DOHH2 (cell line): ENCODE measurements at regions not wholly inside any gene's neighbourhood (a gene's known extent, or its start where the extent isn't known, plus 50 kb on each side); places are given as distances from the start of the nearest gene placed in this dataset.

Source experiments
- H3F3A ChIP-seq: fragments of 200-600 bp; sonication (generic), shearing (Covaris generic); 2 replicates; pipeline ENCODE4 v1.6.0; 2016; ENCODE audit warnings: antibody characterized with exemption, mild to moderate bottlenecking; ENCODE audit not compliant: control insufficient read depth, insufficient read depth
- H3K27ac ChIP-seq: fragments of 200-600 bp; sonication (generic); 2 replicates; pipeline ENCODE4 v1.5.1; 2014; ENCODE audit warnings: low read depth, mild to moderate bottlenecking, low read length, moderate library complexity
- H3K27me3 ChIP-seq: fragments of 200-600 bp; sonication (generic); 2 replicates; pipeline ENCODE4 v1.6.1; 2014; ENCODE audit warnings: mild to moderate bottlenecking, low read length, mixed read lengths; ENCODE audit not compliant: control insufficient read depth
- H3K36me3 ChIP-seq: fragments of 200-600 bp; sonication (generic); 2 replicates; pipeline ENCODE4 v1.6.1; 2014; ENCODE audit warnings: mild to moderate bottlenecking, low read length, moderate library complexity, mixed read lengths; ENCODE audit not compliant: control insufficient read depth
- H3K4me1 ChIP-seq: fragments of 200-600 bp; sonication (generic); 2 replicates; pipeline ENCODE4 v1.6.1; 2014; ENCODE audit warnings: mild to moderate bottlenecking, low read length, mixed read lengths; ENCODE audit not compliant: control insufficient read depth
- H3K4me2 ChIP-seq: fragments of 200-600 bp; sonication (generic); 2 replicates; pipeline ENCODE4 v1.6.0; 2014; ENCODE audit warnings: mild to moderate bottlenecking, low read length, moderate library complexity
- H3K4me3 ChIP-seq: fragments of 200-600 bp; sonication (generic); 2 replicates; pipeline ENCODE4 v1.5.1; 2014; ENCODE audit warnings: mild to moderate bottlenecking, low read length, mixed read lengths
- H3K79me2 ChIP-seq: fragments of 200-600 bp; sonication (generic); 2 replicates; pipeline ENCODE4 v1.6.1; 2014; ENCODE audit warnings: mild to moderate bottlenecking, low read length, mixed read lengths; ENCODE audit not compliant: control insufficient read depth
- H3K9me2 ChIP-seq: fragments of 200-600 bp; sonication (generic); replicated peaks from 2 replicates; pipeline ENCODE4 v1.6.1; 2014; ENCODE audit warnings: mild to moderate bottlenecking, low read length, mixed read lengths; ENCODE audit not compliant: control insufficient read depth
- H3K9me3 ChIP-seq: fragments of 200-600 bp; sonication (generic); 2 replicates; pipeline ENCODE4 v1.6.1; 2014; ENCODE audit warnings: antibody characterized with exemption, low read length, mixed read lengths; ENCODE audit not compliant: control insufficient read depth, insufficient read depth
- H4K20me1 ChIP-seq: fragments of 200-600 bp; sonication (generic); 2 replicates; pipeline ENCODE4 v1.6.0; 2014; ENCODE audit warnings: low read depth, mild to moderate bottlenecking, antibody characterized with exemption, low read length, moderate library complexity; ENCODE audit not compliant: control insufficient read depth, insufficient read depth
- CTCF ChIP-seq: fragments of 200-600 bp; sonication (generic); IDR thresholded peaks from one replicate; pipeline ENCODE4 v1.5.1; 2014; ENCODE audit warnings: antibody characterized with exemption, mild to moderate bottlenecking, low read depth, low read length; ENCODE audit not compliant: poor library complexity, severe bottlenecking
- EZH2phosphoT487 ChIP-seq: fragments of 200-600 bp; sonication (generic); IDR thresholded peaks from 2 replicates; pipeline ENCODE4 v1.6.1; 2017; ENCODE audit warnings: borderline replicate concordance, mild to moderate bottlenecking, antibody characterized with exemption, low read length, moderate library complexity, mixed read lengths

GRCh38 chr1:221419513-221420095 is 322.3 kb downstream of the DUSP10 start:
- Histone ChIP-seq H3F3A (no peaks in the 10 kb centered on the region), H3K9me3 (no peaks in the 10 kb centered on the region), H3K4me1 (no peaks in the 10 kb centered on the region), H3K4me2 (no peak overlapping the region), H3K4me3 (no peak overlapping the region), H4K20me1 (no peaks in the 10 kb centered on the region), H3K27me3 (no peaks in the 10 kb centered on the region), H3K27ac (no peak overlapping the region), H3K79me2 (no peaks in the 10 kb centered on the region), H3K36me3 (no peaks in the 10 kb centered on the region), H3K9me2 (no peaks in the 10 kb centered on the region)
- no peak for TF ChIP-seq CTCF
- no peak for TF ChIP-seq EZH2phosphoT487

GRCh38 chr1:221429264-221429663 is 312.6 kb downstream of the DUSP10 start:
- no peaks in the 10 kb centered on the region for H4K20me1 ChIP-seq
- H3K4me2 ChIP-seq: no peak overlapping the region
- no peaks in the 10 kb centered on the region for H3K9me2 ChIP-seq
- H3K9me3 ChIP-seq: no peaks in the 10 kb centered on the region
- H3K4me3 ChIP-seq: no peak overlapping the region
- TF ChIP-seq CTCF: no peak
- TF ChIP-seq EZH2phosphoT487: no peak
- H3K79me2 ChIP-seq: no peaks in the 10 kb centered on the region
- no peaks in the 10 kb centered on the region for H3K4me1 ChIP-seq
- H3K27ac ChIP-seq: no peak overlapping the region
- H3K36me3 ChIP-seq: no peaks in the 10 kb centered on the region
- H3F3A ChIP-seq: no peaks in the 10 kb centered on the region
- peaks cover 6% of the 10 kb centered on the region for H3K27me3 ChIP-seq

- H4K20me1 ChIP-seq: no peaks in the 10 kb centered on the region
- no peaks in the 10 kb centered on the region for H3K36me3 ChIP-seq
- peaks cover 6% of the 10 kb centered on the region for H3K27me3 ChIP-seq
- H3F3A ChIP-seq: no peaks in the 10 kb centered on the region
- H3K4me3 ChIP-seq: no peak overlapping the region
- TF ChIP-seq CTCF: no peak
- TF ChIP-seq EZH2phosphoT487: no peak
- H3K4me2 ChIP-seq: no peak overlapping the region
- no peaks in the 10 kb centered on the region for H3K79me2 ChIP-seq
- H3K4me1 ChIP-seq: no peaks in the 10 kb centered on the region
- no peak overlapping the region for H3K27ac ChIP-seq
- H3K9me2 ChIP-seq: no peaks in the 10 kb centered on the region
- no peaks in the 10 kb centered on the region for H3K9me3 ChIP-seq
These were observed 311.5 kb downstream of the DUSP10 start for GRCh38 chr1:221430152-221430960.
